ENCODE measurements at regions not wholly inside any gene's neighbourhood (a gene's known extent, or its start where the extent isn't known, plus 50 kb on each side); places are given as distances from the start of the nearest gene placed in this dataset.

DNA sequence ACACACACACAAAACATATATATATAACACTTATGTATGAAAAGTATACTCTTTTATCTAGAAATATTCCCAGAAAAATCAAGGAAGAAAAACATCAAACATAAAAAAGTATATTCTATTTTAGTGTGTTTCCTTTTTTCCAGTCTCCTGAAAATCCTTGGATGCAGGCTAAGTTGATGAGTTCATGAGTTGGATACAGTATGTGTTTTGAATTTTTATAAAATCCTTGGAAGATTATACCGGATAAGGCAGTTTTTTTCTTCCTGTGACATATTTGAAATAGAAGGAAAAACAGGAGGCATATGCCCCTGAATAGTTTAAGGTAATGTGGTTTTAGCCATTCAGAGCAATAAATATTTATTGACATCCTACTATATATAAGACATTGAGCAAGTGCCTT is 203.6 kb downstream of the SNX18 start:
- no peak for DNase-seq (ENCODE audit: low read depth in 1 of 2, low spot score in 1 of 2)

DNA sequence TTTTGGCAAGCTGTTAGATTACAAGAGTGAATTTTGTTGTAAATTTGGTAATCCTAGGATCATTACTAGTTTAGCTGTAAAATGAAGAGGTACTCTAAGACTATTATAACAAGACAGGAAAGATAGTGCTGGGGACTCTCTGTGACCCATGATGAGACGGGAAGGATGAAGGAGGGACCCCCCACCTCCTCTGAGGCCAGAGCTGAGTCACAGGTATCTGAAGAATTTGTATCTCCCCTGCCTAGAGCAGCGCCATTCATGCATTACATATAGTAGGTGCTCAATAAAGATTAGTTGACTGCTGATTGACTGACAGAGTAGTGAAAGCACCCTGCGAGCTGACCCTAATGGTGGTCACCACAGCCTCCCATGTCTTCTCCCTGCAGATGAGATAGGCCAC is 202.8 kb downstream of the SNX18 start:
- no peak for DNase-seq (ENCODE audit: low read depth in 1 of 2, low spot score in 1 of 2)

DNA sequence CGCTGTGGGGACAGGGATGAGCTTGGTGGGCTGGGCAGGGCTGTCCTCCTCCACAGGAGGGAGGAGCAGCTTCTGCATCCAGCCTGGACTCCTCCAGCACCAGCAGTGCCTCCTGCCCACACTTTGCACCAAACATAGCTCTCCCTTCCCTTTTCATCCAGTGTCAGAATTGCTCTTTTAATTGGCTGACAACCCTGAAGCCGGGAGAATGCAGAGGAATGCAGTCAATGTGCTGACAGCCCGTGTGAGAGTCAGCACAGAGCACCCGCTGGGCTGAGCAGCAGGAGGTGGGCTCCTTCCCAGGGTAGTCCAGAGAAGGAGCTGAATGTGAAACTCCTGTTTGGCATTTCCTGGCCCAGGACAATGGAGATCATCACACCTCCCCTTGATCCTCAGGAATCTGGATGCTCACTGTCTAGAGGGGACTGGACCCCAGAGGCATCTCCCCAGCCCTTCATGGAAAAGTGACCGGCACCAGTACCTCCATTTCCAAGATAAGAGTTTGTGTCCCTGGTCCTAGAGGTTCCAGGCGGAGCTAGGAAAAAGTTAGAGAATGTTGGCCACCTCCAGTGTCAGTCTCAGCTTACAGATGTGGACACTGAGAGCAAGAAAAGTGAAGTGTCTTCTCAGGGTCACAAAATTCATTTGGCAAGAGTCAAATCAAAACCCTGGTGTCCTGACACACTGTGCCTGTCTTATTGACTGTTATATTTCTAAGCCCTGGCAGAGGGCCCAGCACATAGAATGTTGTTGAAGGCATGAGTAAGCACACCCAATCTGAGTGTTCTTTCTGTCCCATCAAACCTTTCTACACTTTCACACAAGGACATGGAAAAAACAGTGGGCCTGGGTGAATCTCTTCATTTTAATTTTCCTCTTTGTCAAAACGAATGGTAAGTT is 202.1 kb downstream of the SNX18 start:
- DNase-seq (ENCODE audit: low read depth in 1 of 2, low spot score in 1 of 2), result no peak

DNA sequence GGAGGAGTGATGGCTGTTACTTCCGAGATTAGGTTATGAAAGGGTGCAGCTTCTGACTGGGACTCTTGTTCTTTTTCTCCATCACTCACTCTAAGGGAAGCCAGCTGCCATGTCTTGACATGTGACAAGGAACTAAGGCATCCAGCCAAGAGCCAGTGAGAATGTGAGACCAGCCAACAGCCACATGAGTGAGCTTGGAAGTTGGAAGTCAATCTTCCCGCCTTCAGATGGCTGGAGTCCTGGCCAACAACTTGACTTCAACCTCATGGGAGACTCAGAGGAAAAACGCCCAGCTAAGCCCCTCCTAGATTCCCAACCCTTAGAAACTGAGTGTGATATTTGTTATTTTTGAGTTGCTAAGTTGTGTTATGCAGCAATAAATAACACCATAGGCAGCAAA is 201.1 kb downstream of the SNX18 start:
- no peak for DNase-seq (ENCODE audit: low read depth in 1 of 2, low spot score in 1 of 2)

GRCh38 chr5:54717870-54718269 is 200.3 kb downstream of the SNX18 start:
- DNase-seq (ENCODE audit: low read depth in 1 of 2, low spot score in 1 of 2), result no peak

- no peak for DNase-seq (ENCODE audit: low read depth in 1 of 2, low spot score in 1 of 2)
Observed at GRCh38 chr5:54717459-54717858, 199.9 kb downstream of the SNX18 start.

DNA sequence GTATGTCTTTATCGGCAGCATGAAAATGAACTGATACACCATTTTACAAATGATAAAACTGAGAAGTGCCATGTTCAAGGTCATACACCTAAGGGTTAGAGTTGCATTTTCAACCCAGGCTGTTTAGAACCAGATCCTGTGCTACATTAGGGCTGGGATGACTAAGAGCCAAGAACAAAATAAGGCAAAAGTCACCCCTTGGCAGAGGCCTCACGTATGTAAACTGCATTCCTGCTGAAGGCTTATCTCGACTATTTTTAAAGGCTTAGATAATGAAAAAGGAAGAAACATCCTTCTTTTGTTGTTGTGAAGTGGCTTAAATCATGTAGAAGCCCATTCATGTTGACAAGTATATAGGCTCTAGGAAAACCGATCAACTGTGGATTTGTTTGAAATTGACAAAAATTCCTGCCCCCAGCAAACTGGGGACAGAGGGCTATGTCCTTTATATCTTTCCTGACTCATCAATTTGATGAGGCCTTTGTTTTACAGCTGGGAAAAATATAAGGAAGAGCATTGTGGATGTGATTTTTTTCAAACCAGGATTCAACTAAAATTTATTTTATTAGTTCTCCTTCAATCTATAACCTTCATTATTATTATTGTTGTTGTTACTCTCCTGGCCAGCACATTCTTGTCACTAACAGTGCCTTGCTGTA is 196.5 kb downstream of the SNX18 start:
- no peak for DNase-seq (ENCODE audit: low read depth in 1 of 2, low spot score in 1 of 2)

DNA sequence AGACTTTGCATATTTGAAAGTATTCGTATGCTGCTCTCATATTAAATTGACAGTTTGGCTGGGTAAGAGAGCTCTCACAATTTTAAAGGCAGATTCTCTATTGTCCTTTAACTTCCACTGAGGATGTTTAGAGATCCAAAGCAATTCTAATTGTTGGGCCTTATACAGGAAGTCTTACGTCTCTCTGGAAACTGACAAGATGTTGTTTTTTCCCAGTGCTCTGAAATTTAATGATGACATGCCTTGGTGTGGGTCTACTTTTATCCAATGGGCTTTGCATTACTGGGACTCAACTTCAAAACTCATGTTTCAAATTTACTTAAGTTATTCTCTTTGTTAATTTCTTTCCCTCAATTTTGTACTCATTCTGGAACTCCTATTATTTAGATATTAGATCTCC is 191.5 kb downstream of the SNX18 start:
- no peak for DNase-seq (ENCODE audit: low read depth in 1 of 2, low spot score in 1 of 2)

GRCh38 chr5:54707841-54708240 is 190.3 kb downstream of the SNX18 start:
- no peak for DNase-seq (ENCODE audit: low read depth in 1 of 2, low spot score in 1 of 2)

DNA sequence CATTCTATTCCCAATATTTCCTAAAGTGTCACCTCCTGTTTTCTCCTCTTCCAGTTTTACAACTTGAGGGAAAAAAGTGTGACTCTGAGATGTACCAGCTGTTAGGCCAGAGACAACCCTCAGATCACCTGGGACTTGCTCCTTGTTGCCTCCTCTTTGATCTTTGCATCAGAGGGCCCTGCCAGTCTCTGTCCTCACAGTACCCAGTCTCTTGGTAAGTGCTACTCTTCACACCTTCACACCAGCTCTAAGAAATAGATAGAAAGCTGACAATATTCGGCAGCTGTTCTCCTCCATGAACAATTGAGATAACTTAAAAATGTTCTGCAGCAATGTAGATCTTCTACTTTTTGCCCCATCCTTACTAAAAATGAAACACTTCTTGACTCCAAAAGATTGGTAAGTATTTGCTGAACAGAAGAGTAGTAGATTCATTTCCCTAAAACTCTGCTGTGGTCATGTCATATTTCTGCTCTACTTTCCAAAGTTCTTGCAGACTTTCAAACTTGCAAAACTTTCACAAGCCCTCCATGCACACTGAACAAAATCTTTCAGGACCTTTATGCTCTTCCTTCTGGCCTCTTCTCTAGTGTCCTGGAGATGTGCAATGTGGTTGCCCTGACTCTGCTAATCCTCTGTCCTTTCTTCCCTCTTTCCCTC is 188.6 kb downstream of the SNX18 start:
- no peak for DNase-seq (ENCODE audit: low read depth in 1 of 2, low spot score in 1 of 2)

GRCh38 chr5:54704825-54705224 is 187.3 kb downstream of the SNX18 start:
- DNase-seq (ENCODE audit: low read depth in 1 of 2, low spot score in 1 of 2), result no peak

- DNase-seq (ENCODE audit: low read depth in 1 of 2, low spot score in 1 of 2), result no peak
Observed at GRCh38 chr5:54704333-54704732, 186.8 kb downstream of the SNX18 start.

- no peak for DNase-seq (ENCODE audit: low read depth in 1 of 2, low spot score in 1 of 2)
Observed at GRCh38 chr5:54703565-54704255, 186.2 kb downstream of the SNX18 start.

DNA sequence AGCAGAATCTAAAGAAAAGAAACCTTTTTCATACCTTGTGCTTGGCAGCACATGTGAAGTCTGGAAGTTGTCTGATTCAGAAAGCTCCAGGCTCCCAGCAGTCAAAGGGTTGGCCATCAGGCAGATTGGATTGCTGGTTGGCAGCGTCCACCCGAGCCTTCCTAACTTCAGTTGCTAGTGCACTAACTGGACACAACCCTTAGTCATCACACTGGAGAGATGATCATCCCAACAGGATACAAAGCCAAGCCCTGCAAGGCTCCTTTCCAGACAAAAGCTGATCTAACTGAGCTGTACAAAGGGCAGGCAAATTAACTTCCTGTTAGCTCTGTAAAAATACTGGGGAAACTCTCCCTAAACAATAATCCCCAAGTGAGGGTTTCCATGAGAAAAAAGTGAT is 185.6 kb downstream of the SNX18 start:
- DNase-seq (ENCODE audit: low read depth in 1 of 2, low spot score in 1 of 2), result no peak

DNA sequence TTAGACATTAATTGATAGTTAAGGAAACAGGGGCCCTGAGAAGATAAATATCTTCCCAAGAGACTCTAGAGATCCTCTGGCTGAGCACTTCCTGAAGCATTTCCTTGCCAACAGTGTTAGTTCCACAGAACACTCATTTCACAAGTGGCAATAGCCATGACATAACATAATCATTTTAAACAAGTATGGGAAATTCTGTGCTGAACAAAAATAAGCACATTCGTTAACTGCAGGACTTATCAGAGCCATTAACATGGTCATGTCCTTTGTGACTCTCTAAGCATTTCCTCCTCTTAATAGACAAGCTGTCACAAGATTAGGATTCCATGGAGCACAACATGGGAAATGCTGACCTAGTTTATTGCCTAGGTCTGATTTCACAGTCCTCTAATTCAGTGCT is 184.9 kb downstream of the SNX18 start:
- no peak for DNase-seq (ENCODE audit: low read depth in 1 of 2, low spot score in 1 of 2)

- no peak for DNase-seq (ENCODE audit: low read depth in 1 of 2, low spot score in 1 of 2)
Observed at GRCh38 chr5:54700986-54701578, 183.5 kb downstream of the SNX18 start.

DNA sequence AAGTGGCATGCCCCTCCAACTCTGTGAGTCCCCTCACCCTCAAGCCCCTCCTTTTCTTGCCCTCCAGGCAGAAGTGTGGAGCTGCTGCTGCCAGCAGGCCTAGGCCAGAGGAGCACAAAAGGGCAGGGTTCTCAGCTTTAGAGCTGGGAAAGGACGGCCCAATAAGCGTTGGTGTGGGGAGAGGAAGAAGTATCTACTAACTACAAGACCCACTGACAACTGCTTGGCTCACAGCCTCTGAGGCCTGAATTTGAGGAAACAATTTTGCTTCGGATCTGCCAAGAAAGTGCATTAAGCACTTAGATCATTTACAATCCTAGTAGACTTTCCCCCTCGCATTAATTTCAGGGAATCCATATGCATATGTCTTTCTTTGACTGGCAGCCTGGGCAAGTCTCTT is 179.4 kb downstream of the SNX18 start:
- no peak for DNase-seq (ENCODE audit: low read depth in 1 of 2, low spot score in 1 of 2)

- DNase-seq (ENCODE audit: low read depth in 1 of 2, low spot score in 1 of 2), result no peak
Observed at GRCh38 chr5:54696346-54696745, 178.8 kb downstream of the SNX18 start.

GRCh38 chr5:54695198-54695966 is 177.8 kb downstream of the SNX18 start:
- DNase-seq (ENCODE audit: low read depth in 1 of 2, low spot score in 1 of 2), result no peak

DNA sequence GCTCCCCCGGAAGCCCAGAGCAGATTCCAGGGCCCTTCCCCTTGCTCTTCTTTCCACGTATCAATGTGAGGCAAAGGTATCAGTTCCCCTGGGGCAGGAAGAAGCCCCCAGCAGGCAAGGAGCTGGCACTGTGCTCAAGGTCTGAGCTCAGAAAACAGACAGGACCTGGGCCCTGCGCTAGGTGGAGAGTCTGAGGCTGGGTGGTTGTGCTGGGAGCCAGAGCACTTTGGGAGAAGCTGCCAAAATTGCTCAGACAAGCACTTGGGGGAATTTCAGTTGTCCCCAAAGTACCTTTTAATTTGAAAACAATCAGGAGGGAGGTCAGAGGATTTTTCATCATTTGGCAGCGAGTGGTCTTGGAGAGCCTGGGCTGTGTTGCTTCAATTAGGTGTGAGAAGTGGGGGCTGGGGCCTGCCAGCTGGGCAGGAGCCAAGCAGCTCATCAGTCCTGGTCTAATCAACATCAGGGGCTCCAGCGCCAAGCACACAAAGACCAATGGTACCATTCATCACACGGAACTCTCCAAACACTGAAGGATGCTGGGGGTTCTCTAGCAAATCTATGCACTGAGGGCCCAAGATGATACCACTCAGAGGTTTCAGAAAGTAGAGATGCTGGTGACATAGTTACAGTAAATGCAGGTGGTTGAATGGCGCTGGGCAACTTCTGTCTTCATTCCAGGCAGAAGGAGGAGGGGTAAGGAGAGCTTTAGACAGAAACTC is 176.5 kb downstream of the SNX18 start:
- DNase-seq (ENCODE audit: low read depth in 1 of 2, low spot score in 1 of 2), result no peak

All from activated CD4-positive, alpha-beta T cell treated with anti-CD3 and anti-CD28 coated beads, Interleukin-2, amount 50 U/mL, for 24 hours (primary cell).